B cell (primary cell): ENCODE measurements at regions not wholly inside any gene's neighbourhood (a gene's known extent, or its start where the extent isn't known, plus 50 kb on each side); places are given as distances from the start of the nearest gene placed in this dataset.
"Not testable (repeated sequence)": the region's sequence is repeated elsewhere in the genome, so short reads cannot be mapped to it uniquely, and the experiment has no call there.

Experiments used
- ATAC-seq: fragments of 200-7000 bp; cut with Tn5 transposase; one replicate; pipeline ENCODE4 v1.10.0; 2021; ENCODE audit warnings: low read depth, mild to moderate bottlenecking, moderate number of reproducible peaks, moderate library complexity
- CTCF ChIA-PET: fragments of 350-600 bp; sonication (Branson Sonifier 250); formaldehyde crosslinking; loops from one replicate; lab custom pipeline; 2021; ENCODE audit warnings: antibody characterized with exemption, inconsistent platforms; lab: Charles Lee
- POLR2A ChIA-PET: fragments of 350-600 bp; sonication (Branson Sonifier 250); formaldehyde crosslinking; loops from one replicate; lab custom pipeline; 2021; ENCODE audit warnings: antibody characterized with exemption; lab: Charles Lee
- DNase-seq: peaks from one replicate; pipeline ENCODE4 v3.0.0; 2013
- H2AFZ ChIP-seq: 2 replicates; pipeline ENCODE4 v1.6.1; 2012; ENCODE audit warnings: mild to moderate bottlenecking, low read depth, low read length; ENCODE audit not compliant: insufficient read depth, poor library complexity, severe bottlenecking
- H3K27ac ChIP-seq, 2 donors: 1 replicate in 1 of 2; 2 replicates in 1 of 2; pipeline ENCODE4 v1.5.1; 2012 to 2013; ENCODE audit warnings: low read length in 2 of 2, mild to moderate bottlenecking in 2 of 2, moderate library complexity in 1 of 2
- H3K27me3 ChIP-seq, 4 experiments: fragments of 200-600 bp in 1 of 4; sonication (generic) in 1 of 4; replicated peaks in 1 of 4; 1 replicate in 2 of 4; 2 replicates in 2 of 4; pipeline versions ENCODE4 v1.6.1 to v1.7.0; 2013 to 2016; ENCODE audit warnings: low read length in 3 of 4, mild to moderate bottlenecking in 2 of 4, mixed read lengths in 1 of 4, moderate library complexity in 1 of 4; ENCODE audit not compliant: insufficient read depth in 4 of 4, control insufficient read depth in 3 of 4; ENCODE audit errors: control extremely low read depth in 1 of 4
- H3K36me3 ChIP-seq, 2 experiments: replicated peaks in 1 of 2; 1 replicate in 1 of 2; 2 replicates in 1 of 2; pipeline versions ENCODE4 v1.6.1 to v1.7.1; 2013; ENCODE audit warnings: low read length in 1 of 2; ENCODE audit not compliant: insufficient read depth in 2 of 2, control insufficient read depth in 1 of 2; ENCODE audit errors: control extremely low read depth in 1 of 2, extremely low read depth in 1 of 2
- H3K4me1 ChIP-seq, 2 donors: fragments of 200-600 bp in 1 of 2; sonication (generic) in 1 of 2; 1 replicate in 1 of 2; 2 replicates in 1 of 2; pipeline versions ENCODE4 v1.5.1 to v1.6.1; 2013 to 2017; ENCODE audit warnings: low read length in 2 of 2; ENCODE audit not compliant: control insufficient read depth in 2 of 2, insufficient read depth in 2 of 2
- H3K4me2 ChIP-seq: replicated peaks from 2 replicates; pipeline ENCODE3; 2012; ENCODE audit warnings: mild to moderate bottlenecking, low read depth, low read length; ENCODE audit not compliant: poor library complexity, severe bottlenecking
- H3K4me3 ChIP-seq, 5 experiments: fragments of 200-600 bp in 1 of 5; sonication (generic) in 1 of 5; 1 replicate in 3 of 5; 2 replicates in 2 of 5; pipeline versions ENCODE4 v1.5.1 to v1.7.0; 2011 to 2016; ENCODE audit warnings: low read length in 4 of 5, mild to moderate bottlenecking in 4 of 5, low read depth in 2 of 5, control low read depth in 1 of 5, moderate library complexity in 1 of 5; ENCODE audit not compliant: insufficient read depth in 1 of 5; ENCODE audit errors: control extremely low read depth in 1 of 5, extremely low read depth in 1 of 5
- H3K79me2 ChIP-seq: fragments of 200-600 bp; sonication (generic); one replicate; pipeline ENCODE4 v1.6.0; 2016; ENCODE audit warnings: low read length; ENCODE audit not compliant: control insufficient read depth, insufficient read depth
- H3K9ac ChIP-seq: fragments of 200-600 bp; sonication (generic); 2 replicates; pipeline ENCODE4 v1.6.1; 2017; ENCODE audit warnings: mild to moderate bottlenecking, low read length, moderate library complexity
- H3K9me3 ChIP-seq, 3 donors: one replicate each; pipeline versions ENCODE4 v1.6.1 to v1.7.1; 2013; ENCODE audit warnings: low read length in 2 of 3; ENCODE audit not compliant: control insufficient read depth in 2 of 3, insufficient read depth in 1 of 3; ENCODE audit errors: control extremely low read depth in 1 of 3
- H4K20me1 ChIP-seq: 2 replicates; pipeline ENCODE4 v1.6.0; 2012; ENCODE audit warnings: mild to moderate bottlenecking, low read length; ENCODE audit not compliant: insufficient read depth, control insufficient read depth, poor library complexity, severe bottlenecking
- H3K27ac Mint-ChIP-seq: one replicate; pipeline ENCODE4 v1.8.0; 2021; ENCODE audit warnings: mixed read lengths
- H3K27me3 Mint-ChIP-seq: one replicate; pipeline ENCODE4 v1.8.0; 2021; ENCODE audit warnings: mixed read lengths
- H3K4me1 Mint-ChIP-seq: one replicate; pipeline ENCODE4 v1.8.0; 2021; ENCODE audit warnings: mixed read lengths
- H3K4me3 Mint-ChIP-seq: one replicate; pipeline ENCODE4 v1.8.0; 2021; ENCODE audit warnings: mixed read lengths
- H3K9me3 Mint-ChIP-seq: one replicate; pipeline ENCODE4 v1.8.0; 2022; ENCODE audit warnings: mixed read lengths; ENCODE audit not compliant: insufficient read depth
- EZH2 ChIP-seq: IDR thresholded peaks from 2 replicates; pipeline ENCODE4 v1.6.1; 2012; ENCODE audit warnings: borderline replicate concordance, low read depth, mild to moderate bottlenecking, moderate library complexity, low read length; ENCODE audit not compliant: insufficient read depth, poor library complexity, severe bottlenecking
- WGBS: methylation state at CpG from one replicate; pipeline ENCODE4 v1.1.5; 2013; ENCODE audit warnings: missing lambda C conversion rate; ENCODE audit not compliant: insufficient coverage; 5-methylcytosine and 5-hydroxymethylcytosine counted together
- intact Hi-C: fragments of 100-400 bp; cut with micrococcal nuclease; formaldehyde crosslinking; loops from one replicate; pipeline ENCODE4 v1.10.0; 2022
- TF ChIP-seq, protein P1 (sequence below): fragments of 200-600 bp; IDR thresholded peaks from one replicate; pipeline ENCODE4 v1.8.0; 2022; ENCODE audit warnings: antibody characterized with exemption, mild to moderate bottlenecking

DNA sequence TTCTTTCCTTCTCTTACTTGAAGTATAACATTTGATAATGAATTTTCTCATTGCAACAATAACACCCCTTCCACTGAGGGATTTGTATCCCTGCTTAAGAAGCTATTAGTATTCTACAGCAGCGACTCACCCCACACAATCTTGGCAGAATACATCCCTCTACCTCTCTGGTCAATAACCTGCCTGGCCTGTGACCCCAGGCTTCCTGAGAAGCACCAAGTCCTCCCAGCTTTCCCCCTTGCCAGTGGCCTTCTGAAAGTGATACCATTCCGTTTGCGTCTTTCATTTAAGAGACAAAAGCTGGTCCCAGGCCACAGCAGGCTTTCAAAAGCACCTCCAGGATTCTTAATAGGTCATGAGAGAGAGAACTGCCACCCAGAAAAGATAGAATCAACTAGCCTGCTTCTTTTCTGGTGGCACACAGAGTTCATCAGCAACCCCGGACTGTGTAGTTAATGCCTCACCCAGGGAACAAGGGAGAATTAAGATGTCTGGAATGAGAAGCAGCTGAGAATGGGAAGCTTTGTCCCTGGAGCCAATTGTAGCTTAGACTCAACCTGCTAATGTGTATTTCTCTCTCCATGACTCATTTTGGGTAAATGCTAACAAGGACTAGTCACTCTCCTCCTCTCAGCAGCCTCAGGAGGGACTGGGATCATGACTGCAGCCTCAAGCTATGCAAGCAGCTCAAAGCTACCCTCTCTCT lies 101.0 kb upstream of the CPNE4 start:
- ChIA-PET POLR2A (no interaction called here), CTCF (no interaction called here)
- intact Hi-C loops: no loop called here
- H3K4me2 ChIP-seq: no peak overlapping the region
- no peaks in the 10 kb centered on the region for H3K36me3 ChIP-seq
- H3K79me2 ChIP-seq: no peaks in the 10 kb centered on the region
- peaks cover 8% of the 10 kb centered on the region for H3K27me3 Mint-ChIP-seq
- peaks cover 0 to 1% (median 0%) of the 10 kb centered on the region in 3 donors for H3K9me3 ChIP-seq
- WGBS: 100% methylated on average over 2 of the region's 4 CpGs
- H3K9ac ChIP-seq: no peak overlapping the region
- H3K4me3 Mint-ChIP-seq: no peak overlapping the region
- DNase-seq (no peak), ATAC-seq (no peak)
- TF ChIP-seq EZH2: no peak
- TF ChIP-seq, protein P1, sequence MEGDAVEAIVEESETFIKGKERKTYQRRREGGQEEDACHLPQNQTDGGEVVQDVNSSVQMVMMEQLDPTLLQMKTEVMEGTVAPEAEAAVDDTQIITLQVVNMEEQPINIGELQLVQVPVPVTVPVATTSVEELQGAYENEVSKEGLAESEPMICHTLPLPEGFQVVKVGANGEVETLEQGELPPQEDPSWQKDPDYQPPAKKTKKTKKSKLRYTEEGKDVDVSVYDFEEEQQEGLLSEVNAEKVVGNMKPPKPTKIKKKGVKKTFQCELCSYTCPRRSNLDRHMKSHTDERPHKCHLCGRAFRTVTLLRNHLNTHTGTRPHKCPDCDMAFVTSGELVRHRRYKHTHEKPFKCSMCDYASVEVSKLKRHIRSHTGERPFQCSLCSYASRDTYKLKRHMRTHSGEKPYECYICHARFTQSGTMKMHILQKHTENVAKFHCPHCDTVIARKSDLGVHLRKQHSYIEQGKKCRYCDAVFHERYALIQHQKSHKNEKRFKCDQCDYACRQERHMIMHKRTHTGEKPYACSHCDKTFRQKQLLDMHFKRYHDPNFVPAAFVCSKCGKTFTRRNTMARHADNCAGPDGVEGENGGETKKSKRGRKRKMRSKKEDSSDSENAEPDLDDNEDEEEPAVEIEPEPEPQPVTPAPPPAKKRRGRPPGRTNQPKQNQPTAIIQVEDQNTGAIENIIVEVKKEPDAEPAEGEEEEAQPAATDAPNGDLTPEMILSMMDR: no peak
- no peak overlapping the region for H2AFZ ChIP-seq
- H3K4me1 Mint-ChIP-seq: no peaks in the 10 kb centered on the region
- H3K27ac Mint-ChIP-seq: no peak overlapping the region
- H4K20me1 ChIP-seq: no peaks in the 10 kb centered on the region
- H3K27ac ChIP-seq: no peak overlapping the region
- H3K4me1 ChIP-seq: no peaks in the 10 kb centered on the region
- H3K27me3 ChIP-seq: peaks cover 0 to 3% (median 0%) of the 10 kb centered on the region in 4 experiments
- H3K9me3 Mint-ChIP-seq: no peaks in the 10 kb centered on the region
- H3K4me3 ChIP-seq: no peak overlapping the region

DNA sequence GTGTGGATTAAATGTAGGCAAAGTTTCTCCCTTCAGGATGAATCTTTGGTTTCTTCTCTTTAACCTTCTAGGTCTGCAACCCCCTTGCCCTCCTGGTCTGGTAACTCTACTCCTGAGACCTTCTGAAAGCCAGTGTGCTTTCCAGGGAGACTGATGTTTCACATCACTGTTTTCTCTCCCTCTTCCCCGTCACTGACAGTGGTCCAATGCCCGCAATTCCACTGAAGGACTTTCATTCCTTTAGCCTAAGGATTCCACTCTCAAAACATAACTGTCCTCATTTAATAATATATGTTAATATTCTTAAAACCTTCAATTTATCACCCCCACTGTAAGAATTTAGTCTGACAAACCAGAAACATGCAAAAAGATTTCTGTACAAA lies 101.5 kb upstream of the CPNE4 start:
- peaks cover 0 to 3% (median 0%) of the 10 kb centered on the region in 4 experiments for H3K27me3 ChIP-seq
- Mint-ChIP-seq H3K4me1 (no peaks in the 10 kb centered on the region), H3K27ac (no peak overlapping the region), H3K4me3 (no peak overlapping the region), H3K27me3 (peaks cover 8% of the 10 kb centered on the region), H3K9me3 (no peaks in the 10 kb centered on the region)
- no peaks in the 10 kb centered on the region for H3K4me1 ChIP-seq
- H4K20me1 ChIP-seq: no peaks in the 10 kb centered on the region
- ATAC-seq (no peak), DNase-seq (no peak)
- ChIA-PET CTCF (no interaction called here), POLR2A (no interaction called here)
- H3K36me3 ChIP-seq: no peaks in the 10 kb centered on the region
- no CpG with 5 or more reads among the region's 2 CpGs for WGBS
- H3K9ac ChIP-seq: no peak overlapping the region
- no peak for TF ChIP-seq EZH2
- TF ChIP-seq, protein P1: no peak
- peaks cover 0 to 1% (median 0%) of the 10 kb centered on the region in 3 donors for H3K9me3 ChIP-seq
- H3K27ac ChIP-seq: no peak overlapping the region
- H3K4me3 ChIP-seq: no peak overlapping the region
- H3K79me2 ChIP-seq: no peaks in the 10 kb centered on the region
- H3K4me2 ChIP-seq: no peak overlapping the region
- no peak overlapping the region for H2AFZ ChIP-seq
- intact Hi-C loops: no loop called here

DNA sequence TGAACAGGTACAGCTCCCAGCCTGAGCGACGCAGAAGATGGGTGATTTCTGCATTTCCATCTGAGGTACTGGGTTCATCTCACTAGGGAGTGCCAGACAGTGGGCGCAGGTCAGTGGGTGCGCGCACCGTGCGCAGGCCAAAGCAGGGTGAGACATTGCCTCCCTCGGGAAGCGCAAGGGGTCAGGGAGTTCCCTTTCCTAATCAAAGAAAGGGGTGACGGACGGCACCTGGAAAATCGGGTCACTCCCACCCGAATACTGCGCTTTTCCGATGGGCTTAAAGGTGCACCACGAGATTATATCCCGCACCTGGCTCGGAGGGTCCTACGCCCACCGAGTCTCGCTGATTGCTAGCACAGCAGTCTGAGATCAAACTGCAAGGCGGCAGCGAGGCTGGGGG lies 102.1 kb upstream of the CPNE4 start:
- H3K4me1 ChIP-seq, H3K27me3 Mint-ChIP-seq, H4K20me1 ChIP-seq, H3K9me3 Mint-ChIP-seq, ATAC-seq, H3K27ac ChIP-seq, H3K4me1 Mint-ChIP-seq, intact Hi-C loops, DNase-seq, H3K36me3 ChIP-seq, H3K4me3 Mint-ChIP-seq, H3K4me3 ChIP-seq, H3K4me2 ChIP-seq, CTCF ChIA-PET, H3K9ac ChIP-seq, H3K27me3 ChIP-seq, H3K79me2 ChIP-seq, H3K27ac Mint-ChIP-seq, POLR2A ChIA-PET, H3K9me3 ChIP-seq, H2AFZ ChIP-seq: not testable (repeated sequence)
- WGBS: 80% methylated on average over 17 of the region's 23 CpGs
